DOHH2 (cell line): ENCODE measurements at regions not wholly inside any gene's neighbourhood (a gene's known extent, or its start where the extent isn't known, plus 50 kb on each side); places are given as distances from the start of the nearest gene placed in this dataset.

Experiments used
- H3F3A ChIP-seq: fragments of 200-600 bp; sonication (generic), shearing (Covaris generic); 2 replicates; pipeline ENCODE4 v1.6.0; 2016; ENCODE audit warnings: antibody characterized with exemption, mild to moderate bottlenecking; ENCODE audit not compliant: control insufficient read depth, insufficient read depth
- H3K27ac ChIP-seq: fragments of 200-600 bp; sonication (generic); 2 replicates; pipeline ENCODE4 v1.5.1; 2014; ENCODE audit warnings: low read depth, mild to moderate bottlenecking, low read length, moderate library complexity
- H3K27me3 ChIP-seq: fragments of 200-600 bp; sonication (generic); 2 replicates; pipeline ENCODE4 v1.6.1; 2014; ENCODE audit warnings: mild to moderate bottlenecking, low read length, mixed read lengths; ENCODE audit not compliant: control insufficient read depth
- H3K36me3 ChIP-seq: fragments of 200-600 bp; sonication (generic); 2 replicates; pipeline ENCODE4 v1.6.1; 2014; ENCODE audit warnings: mild to moderate bottlenecking, low read length, moderate library complexity, mixed read lengths; ENCODE audit not compliant: control insufficient read depth
- H3K4me1 ChIP-seq: fragments of 200-600 bp; sonication (generic); 2 replicates; pipeline ENCODE4 v1.6.1; 2014; ENCODE audit warnings: mild to moderate bottlenecking, low read length, mixed read lengths; ENCODE audit not compliant: control insufficient read depth
- H3K4me2 ChIP-seq: fragments of 200-600 bp; sonication (generic); 2 replicates; pipeline ENCODE4 v1.6.0; 2014; ENCODE audit warnings: mild to moderate bottlenecking, low read length, moderate library complexity
- H3K4me3 ChIP-seq: fragments of 200-600 bp; sonication (generic); 2 replicates; pipeline ENCODE4 v1.5.1; 2014; ENCODE audit warnings: mild to moderate bottlenecking, low read length, mixed read lengths
- H3K79me2 ChIP-seq: fragments of 200-600 bp; sonication (generic); 2 replicates; pipeline ENCODE4 v1.6.1; 2014; ENCODE audit warnings: mild to moderate bottlenecking, low read length, mixed read lengths; ENCODE audit not compliant: control insufficient read depth
- H3K9me2 ChIP-seq: fragments of 200-600 bp; sonication (generic); replicated peaks from 2 replicates; pipeline ENCODE4 v1.6.1; 2014; ENCODE audit warnings: mild to moderate bottlenecking, low read length, mixed read lengths; ENCODE audit not compliant: control insufficient read depth
- H3K9me3 ChIP-seq: fragments of 200-600 bp; sonication (generic); 2 replicates; pipeline ENCODE4 v1.6.1; 2014; ENCODE audit warnings: antibody characterized with exemption, low read length, mixed read lengths; ENCODE audit not compliant: control insufficient read depth, insufficient read depth
- H4K20me1 ChIP-seq: fragments of 200-600 bp; sonication (generic); 2 replicates; pipeline ENCODE4 v1.6.0; 2014; ENCODE audit warnings: low read depth, mild to moderate bottlenecking, antibody characterized with exemption, low read length, moderate library complexity; ENCODE audit not compliant: control insufficient read depth, insufficient read depth
- EZH2phosphoT487 ChIP-seq: fragments of 200-600 bp; sonication (generic); IDR thresholded peaks from 2 replicates; pipeline ENCODE4 v1.6.1; 2017; ENCODE audit warnings: borderline replicate concordance, mild to moderate bottlenecking, antibody characterized with exemption, low read length, moderate library complexity, mixed read lengths
- TF ChIP-seq, protein P1 (sequence below): fragments of 200-600 bp; sonication (generic); IDR thresholded peaks from one replicate; pipeline ENCODE4 v1.5.1; 2014; ENCODE audit warnings: antibody characterized with exemption, mild to moderate bottlenecking, low read depth, low read length; ENCODE audit not compliant: poor library complexity, severe bottlenecking

DNA sequence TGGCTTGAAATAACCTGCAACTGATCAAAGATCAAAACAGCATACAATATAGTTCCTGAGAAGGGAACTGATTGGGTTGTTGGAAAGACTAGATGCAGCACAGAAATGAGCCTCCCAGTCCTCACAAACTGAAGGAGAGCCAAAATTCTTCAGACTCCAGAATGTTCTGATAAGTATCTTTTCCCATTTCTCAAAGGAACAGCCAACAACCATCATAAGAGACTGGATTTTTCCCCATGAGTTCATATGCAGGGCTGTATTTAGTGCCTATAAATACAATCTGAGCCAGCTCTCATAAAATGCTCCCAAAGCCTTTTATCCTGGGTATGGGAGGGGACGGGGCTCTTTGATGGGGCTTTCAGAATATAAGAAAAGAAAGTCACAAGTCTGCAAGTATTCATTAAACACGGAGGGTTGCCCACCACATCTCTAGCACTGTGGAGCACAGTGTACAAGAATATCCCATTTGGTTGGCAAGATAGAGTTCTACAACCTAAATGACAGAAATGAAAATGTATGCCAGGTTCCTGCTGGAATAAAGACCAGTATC, 50.7 kb upstream of the LYVE1 start:
- no peaks in the 10 kb centered on the region for H3K9me2 ChIP-seq
- H3K27ac ChIP-seq, result no peak overlapping the region
- TF ChIP-seq, protein P1, sequence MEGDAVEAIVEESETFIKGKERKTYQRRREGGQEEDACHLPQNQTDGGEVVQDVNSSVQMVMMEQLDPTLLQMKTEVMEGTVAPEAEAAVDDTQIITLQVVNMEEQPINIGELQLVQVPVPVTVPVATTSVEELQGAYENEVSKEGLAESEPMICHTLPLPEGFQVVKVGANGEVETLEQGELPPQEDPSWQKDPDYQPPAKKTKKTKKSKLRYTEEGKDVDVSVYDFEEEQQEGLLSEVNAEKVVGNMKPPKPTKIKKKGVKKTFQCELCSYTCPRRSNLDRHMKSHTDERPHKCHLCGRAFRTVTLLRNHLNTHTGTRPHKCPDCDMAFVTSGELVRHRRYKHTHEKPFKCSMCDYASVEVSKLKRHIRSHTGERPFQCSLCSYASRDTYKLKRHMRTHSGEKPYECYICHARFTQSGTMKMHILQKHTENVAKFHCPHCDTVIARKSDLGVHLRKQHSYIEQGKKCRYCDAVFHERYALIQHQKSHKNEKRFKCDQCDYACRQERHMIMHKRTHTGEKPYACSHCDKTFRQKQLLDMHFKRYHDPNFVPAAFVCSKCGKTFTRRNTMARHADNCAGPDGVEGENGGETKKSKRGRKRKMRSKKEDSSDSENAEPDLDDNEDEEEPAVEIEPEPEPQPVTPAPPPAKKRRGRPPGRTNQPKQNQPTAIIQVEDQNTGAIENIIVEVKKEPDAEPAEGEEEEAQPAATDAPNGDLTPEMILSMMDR, result no peak
- no peak for TF ChIP-seq EZH2phosphoT487
- no peak overlapping the region for H3K4me2 ChIP-seq
- no peaks in the 10 kb centered on the region for H3K36me3 ChIP-seq
- H4K20me1 ChIP-seq, result no peaks in the 10 kb centered on the region
- peaks cover 25% of the 10 kb centered on the region for H3K4me1 ChIP-seq
- no peaks in the 10 kb centered on the region for H3F3A ChIP-seq
- no peaks in the 10 kb centered on the region for H3K79me2 ChIP-seq
- H3K9me3 ChIP-seq, result no peaks in the 10 kb centered on the region
- H3K4me3 ChIP-seq, result no peak overlapping the region
- no peaks in the 10 kb centered on the region for H3K27me3 ChIP-seq

DNA sequence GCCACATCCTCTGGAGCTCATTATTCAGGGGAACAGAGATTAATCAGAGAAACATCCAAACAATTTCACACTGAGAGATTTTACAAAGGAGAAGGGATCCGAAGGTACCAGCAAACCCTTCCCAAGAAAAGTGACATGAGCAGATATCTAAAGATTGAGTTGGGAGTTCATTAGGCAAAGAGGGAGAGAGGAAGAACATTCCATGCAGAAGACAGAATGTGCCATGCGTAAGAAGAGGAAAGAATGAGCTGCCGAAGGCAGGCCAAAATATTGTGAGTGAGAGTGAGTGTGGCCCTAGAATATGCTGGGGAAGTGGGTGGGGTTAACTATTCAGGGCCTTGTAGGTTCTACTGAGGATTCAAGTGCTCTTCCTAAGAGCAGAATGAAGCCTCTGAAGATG, 50.0 kb upstream of the LYVE1 start:
- H3K9me2 ChIP-seq, result no peaks in the 10 kb centered on the region
- TF ChIP-seq EZH2phosphoT487, result no peak
- TF ChIP-seq, protein P1, result no peak
- no peak overlapping the region for H3K4me2 ChIP-seq
- H3K27me3 ChIP-seq, result no peaks in the 10 kb centered on the region
- H3K79me2 ChIP-seq, result no peaks in the 10 kb centered on the region
- peaks cover 20% of the 10 kb centered on the region for H3K4me1 ChIP-seq
- H4K20me1 ChIP-seq, result no peaks in the 10 kb centered on the region
- H3K36me3 ChIP-seq, result no peaks in the 10 kb centered on the region
- no peaks in the 10 kb centered on the region for H3F3A ChIP-seq
- H3K9me3 ChIP-seq, result 0 out of 2 replicates have a peak, but pooled peaks cover 4% of the 10 kb centered on the region
- no peak overlapping the region for H3K27ac ChIP-seq
- H3K4me3 ChIP-seq, result no peak overlapping the region
